Muscle of leg (tissue), 3 donors: ENCODE measurements at regions not wholly inside any gene's neighbourhood (a gene's known extent, or its start where the extent isn't known, plus 50 kb on each side); places are given as distances from the start of the nearest gene placed in this dataset.

ENCODE experiments used
- DNase-seq: peaks from one replicate; pipeline ENCODE4 v3.0.0; 2013
- H3K27ac ChIP-seq: one replicate; pipeline ENCODE4 v1.5.1; 2013; ENCODE audit warnings: mild to moderate bottlenecking, low read length, control low read depth
- H3K27me3 ChIP-seq: one replicate; pipeline ENCODE4 v1.6.1; 2013; ENCODE audit warnings: low read length; ENCODE audit not compliant: control insufficient read depth, insufficient read depth
- H3K36me3 ChIP-seq: one replicate; pipeline ENCODE4 v1.6.1; 2013; ENCODE audit warnings: low read length; ENCODE audit not compliant: control insufficient read depth, insufficient read depth
- H3K4me1 ChIP-seq: one replicate; pipeline ENCODE4 v1.6.1; 2013; ENCODE audit warnings: low read length; ENCODE audit not compliant: control insufficient read depth, insufficient read depth
- H3K4me3 ChIP-seq: one replicate; pipeline ENCODE4 v1.5.1; 2013; ENCODE audit warnings: low read length, control low read depth
- H3K9me3 ChIP-seq: replicated peaks from 2 replicates; pipeline ENCODE4 v1.6.1; 2013; ENCODE audit warnings: low read depth, low read length; ENCODE audit not compliant: control insufficient read depth
- WGBS: methylation state at CpG from one replicate; pipeline ENCODE4 v1.1.5; 2013; ENCODE audit warnings: missing lambda C conversion rate; ENCODE audit not compliant: insufficient coverage; 5-methylcytosine and 5-hydroxymethylcytosine counted together

- H3K36me3 ChIP-seq, result no peaks in the 10 kb centered on the region
- peaks cover 6% of the 10 kb centered on the region for H3K9me3 ChIP-seq
- H3K4me1 ChIP-seq, result no peaks in the 10 kb centered on the region
- no peaks in the 10 kb centered on the region for H3K27me3 ChIP-seq
- no peak overlapping the region for H3K27ac ChIP-seq
- DNase-seq, result no peak
- H3K4me3 ChIP-seq, result no peak overlapping the region
These were observed 446.3 kb upstream of the FSTL5 start for GRCh38 chr4:162610116-162610515.

GRCh38 chr4:162586266-162586665 lies 422.5 kb upstream of the FSTL5 start:
- Histone ChIP-seq H3K4me1 (no peaks in the 10 kb centered on the region), H3K9me3 (no peaks in the 10 kb centered on the region), H3K36me3 (no peaks in the 10 kb centered on the region), H3K27me3 (no peaks in the 10 kb centered on the region), H3K27ac (no peak overlapping the region), H3K4me3 (no peak overlapping the region)
- no CpG with 5 or more reads among the region's 1 CpG for WGBS
- DNase-seq, result no peak

GRCh38 chr4:162582180-162582579 lies 418.4 kb upstream of the FSTL5 start:
- WGBS, result 100% methylated on average over 1 of the region's 3 CpGs
- Histone ChIP-seq H3K4me3 (no peak overlapping the region), H3K4me1 (no peaks in the 10 kb centered on the region), H3K27ac (no peak overlapping the region), H3K27me3 (no peaks in the 10 kb centered on the region), H3K36me3 (no peaks in the 10 kb centered on the region), H3K9me3 (no peaks in the 10 kb centered on the region)
- no peak for DNase-seq

- H3K4me1 ChIP-seq, result no peaks in the 10 kb centered on the region
- no peaks in the 10 kb centered on the region for H3K27me3 ChIP-seq
- no peak overlapping the region for H3K4me3 ChIP-seq
- no CpG with 5 or more reads among the region's 4 CpGs for WGBS
- H3K9me3 ChIP-seq, result no peaks in the 10 kb centered on the region
- H3K36me3 ChIP-seq, result no peaks in the 10 kb centered on the region
- H3K27ac ChIP-seq, result no peak overlapping the region
- DNase-seq, result no peak
These were observed 401.9 kb upstream of the FSTL5 start for GRCh38 chr4:162565730-162566129.

- Histone ChIP-seq H3K27ac (no peak overlapping the region), H3K4me3 (no peak overlapping the region)
- no CpG with 5 or more reads among the region's 1 CpG for WGBS
These were observed 396.3 kb upstream of the FSTL5 start for GRCh38 chr4:162560073-162560472.

GRCh38 chr4:162557516-162558106 lies 393.8 kb upstream of the FSTL5 start:
- DNase-seq, result no peak
- no peak overlapping the region for H3K4me3 ChIP-seq
- H3K4me1 ChIP-seq, result no peaks in the 10 kb centered on the region
- no peaks in the 10 kb centered on the region for H3K27me3 ChIP-seq
- peaks cover 2% of the 10 kb centered on the region for H3K9me3 ChIP-seq
- no peaks in the 10 kb centered on the region for H3K36me3 ChIP-seq
- no peak overlapping the region for H3K27ac ChIP-seq
- WGBS, result 100% methylated on average over 1 of the region's 4 CpGs

More at GRCh38 chr4:162560073-162560472, 396.3 kb upstream of the FSTL5 start:
- Histone ChIP-seq H3K9me3 (peaks cover under 1% of the 10 kb centered on the region), H3K4me1 (no peaks in the 10 kb centered on the region), H3K36me3 (no peaks in the 10 kb centered on the region), H3K27me3 (no peaks in the 10 kb centered on the region)
- DNase-seq, result no peak

- no peaks in the 10 kb centered on the region for H3K36me3 ChIP-seq
- no CpG with 5 or more reads among the region's 1 CpG for WGBS
- no peaks in the 10 kb centered on the region for H3K27me3 ChIP-seq
- no peaks in the 10 kb centered on the region for H3K4me1 ChIP-seq
- H3K9me3 ChIP-seq, result no peaks in the 10 kb centered on the region
- no peak for DNase-seq
- H3K4me3 ChIP-seq, result no peak overlapping the region
- no peak overlapping the region for H3K27ac ChIP-seq
These were observed 371.3 kb upstream of the FSTL5 start for GRCh38 chr4:162535121-162535520.

- Histone ChIP-seq H3K27me3 (no peaks in the 10 kb centered on the region), H3K36me3 (no peaks in the 10 kb centered on the region), H3K27ac (no peak overlapping the region), H3K4me3 (no peak overlapping the region), H3K9me3 (no peaks in the 10 kb centered on the region), H3K4me1 (no peaks in the 10 kb centered on the region)
- WGBS, result 84% methylated on average over 2 of the region's 4 CpGs
- no peak for DNase-seq
These were observed 359.4 kb upstream of the FSTL5 start for GRCh38 chr4:162523171-162523570.

- H3K27ac ChIP-seq, result no peak overlapping the region
- no peak for DNase-seq
- no peaks in the 10 kb centered on the region for H3K36me3 ChIP-seq
- H3K27me3 ChIP-seq, result no peaks in the 10 kb centered on the region
- WGBS, result no CpG with 5 or more reads among the region's 1 CpG
- H3K4me3 ChIP-seq, result no peak overlapping the region
- no peaks in the 10 kb centered on the region for H3K9me3 ChIP-seq
- no peaks in the 10 kb centered on the region for H3K4me1 ChIP-seq
These were observed 358.9 kb upstream of the FSTL5 start for GRCh38 chr4:162522724-162523123.

- H3K4me1 ChIP-seq, result no peaks in the 10 kb centered on the region
- no peak for DNase-seq
- WGBS, result no CpG with 5 or more reads among the region's 3 CpGs
- H3K27ac ChIP-seq, result no peak overlapping the region
- H3K4me3 ChIP-seq, result no peak overlapping the region
- no peaks in the 10 kb centered on the region for H3K36me3 ChIP-seq
- H3K27me3 ChIP-seq, result no peaks in the 10 kb centered on the region
- H3K9me3 ChIP-seq, result no peaks in the 10 kb centered on the region
These were observed 347.1 kb upstream of the FSTL5 start for GRCh38 chr4:162510937-162511336.

- DNase-seq, result no peak
- H3K9me3 ChIP-seq, result no peaks in the 10 kb centered on the region
- 52% methylated on average over 2 of the region's 4 CpGs for WGBS
- no peaks in the 10 kb centered on the region for H3K4me1 ChIP-seq
- no peaks in the 10 kb centered on the region for H3K27me3 ChIP-seq
- H3K27ac ChIP-seq, result no peak overlapping the region
- H3K36me3 ChIP-seq, result no peaks in the 10 kb centered on the region
- no peak overlapping the region for H3K4me3 ChIP-seq
These were observed 346.3 kb upstream of the FSTL5 start for GRCh38 chr4:162510115-162510514.
